Stimulated activated CD4-positive, alpha-beta T cell treated with anti-CD3 and anti-CD28 coated beads, Interleukin-2, amount 100 ng/mL, for 48 hours (primary cell): ENCODE measurements at regions not wholly inside any gene's neighbourhood (a gene's known extent, or its start where the extent isn't known, plus 50 kb on each side); places are given as distances from the start of the nearest gene placed in this dataset.
A peak's percentile ranks its signal among the peaks of the same experiment; 100 is the strongest.
"Not testable (repeated sequence)": the region's sequence is repeated elsewhere in the genome, so short reads cannot be mapped to it uniquely, and the experiment has no call there.

Experiments
- DNase-seq, 2 donors: peaks; one replicate each; pipeline ENCODE4 v3.0.0-alpha.2; 2020

GRCh38 chr1:168490306-168490705 is 53.5 kb downstream of the XCL2 start:
- no peak for DNase-seq

- DNase-seq = no peak
Measured at GRCh38 chr1:168488138-168488537, 55.7 kb downstream of the XCL2 start.

- DNase-seq = not testable (repeated sequence)
Measured at GRCh38 chr1:168486820-168487219, 57.0 kb downstream of the XCL2 start.

DNA sequence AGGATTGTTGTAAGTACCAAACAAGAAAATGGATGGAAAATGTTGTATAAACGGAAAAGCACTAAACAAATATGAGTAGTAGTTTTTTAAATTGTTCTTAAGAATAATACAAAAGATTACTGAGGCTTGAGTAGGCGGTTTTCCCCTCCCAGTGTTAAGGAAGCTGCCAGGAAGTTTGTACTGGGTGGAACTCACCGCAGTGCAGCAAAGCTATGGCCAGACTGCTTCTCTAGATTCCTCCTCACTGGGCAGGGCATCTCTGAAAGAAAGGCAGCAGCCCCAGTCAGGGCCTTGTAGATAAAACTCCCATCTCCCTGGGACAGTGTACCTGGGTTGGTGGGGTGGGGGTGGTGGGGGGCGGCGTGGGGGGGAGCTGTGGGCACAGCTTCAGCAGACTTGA is 58.7 kb downstream of the XCL2 start:
- DNase-seq = no peak

GRCh38 chr1:168484083-168484482 is 59.7 kb downstream of the XCL2 start:
- DNase-seq = no peak

GRCh38 chr1:168483539-168483938 is 60.3 kb downstream of the XCL2 start:
- DNase-seq = no peak

DNA sequence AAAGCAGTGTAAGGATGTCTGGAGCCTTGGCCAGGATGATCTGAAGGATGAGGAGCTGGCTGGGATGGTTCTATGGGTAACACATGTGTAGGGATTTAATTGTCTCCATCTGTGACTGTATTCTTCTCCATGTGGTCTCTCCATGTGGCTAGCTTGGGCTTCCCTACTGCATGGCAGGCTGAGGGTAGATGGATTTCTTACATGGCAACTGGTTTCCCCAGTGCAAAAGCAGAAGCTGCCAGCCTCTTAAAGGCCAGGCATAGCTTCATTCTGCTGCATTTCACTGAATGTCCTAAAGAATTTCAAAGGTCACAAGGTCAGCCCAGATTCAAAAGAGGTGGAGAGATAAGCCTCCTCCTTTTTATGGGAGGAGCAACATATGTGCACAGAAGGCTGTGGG is 61.7 kb downstream of the XCL2 start:
- no peak for DNase-seq

GRCh38 chr1:168481586-168481985 is 62.2 kb downstream of the XCL2 start:
- DNase-seq = no peak

- DNase-seq = no peak
Measured at GRCh38 chr1:168480997-168481396, 62.8 kb downstream of the XCL2 start.

GRCh38 chr1:168477792-168478191 is 66.0 kb downstream of the XCL2 start:
- no peak for DNase-seq

- no peak for DNase-seq
Measured at GRCh38 chr1:168476588-168477385, 67.0 kb downstream of the XCL2 start.

DNA sequence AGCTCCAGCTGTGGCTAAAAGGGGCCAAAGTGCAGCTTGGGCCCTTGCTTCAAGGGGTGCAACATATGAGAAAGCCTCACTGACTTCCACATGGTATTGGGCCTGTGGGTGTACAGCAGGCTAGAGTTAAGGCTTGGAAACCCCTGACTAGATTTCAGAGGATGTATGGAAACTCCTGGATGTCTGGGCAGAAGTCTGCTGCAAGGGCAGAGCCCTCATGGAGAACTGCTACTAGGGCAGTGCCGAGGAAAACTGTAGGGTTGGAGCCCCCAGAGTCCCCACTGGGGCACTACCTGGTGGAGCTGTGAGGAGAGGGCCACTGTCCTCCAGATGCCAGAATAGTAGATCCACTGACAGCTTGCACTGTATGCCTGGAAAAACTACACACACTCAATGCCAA is 69.5 kb downstream of the XCL2 start:
- DNase-seq = no peak

DNA sequence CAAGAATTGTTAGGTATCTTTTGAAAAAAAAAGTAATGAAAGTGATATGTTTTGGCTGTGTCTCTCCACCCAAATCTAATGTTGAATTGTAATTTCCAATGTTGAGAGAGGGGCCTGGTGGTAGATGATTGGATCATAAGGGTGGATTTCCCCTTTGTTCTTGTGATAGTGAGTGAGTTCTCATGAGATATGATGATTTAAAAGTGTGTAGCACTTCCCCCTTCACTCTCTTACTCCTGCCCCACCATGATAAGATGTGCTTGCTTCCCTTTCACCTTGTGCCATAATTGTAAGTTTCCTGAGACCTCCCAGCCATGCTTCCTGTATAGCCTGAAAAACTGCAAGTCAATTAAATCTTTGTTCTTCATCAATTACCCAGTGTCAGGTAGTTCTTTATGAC is 70.7 kb downstream of the XCL2 start:
- no peak for DNase-seq

DNA sequence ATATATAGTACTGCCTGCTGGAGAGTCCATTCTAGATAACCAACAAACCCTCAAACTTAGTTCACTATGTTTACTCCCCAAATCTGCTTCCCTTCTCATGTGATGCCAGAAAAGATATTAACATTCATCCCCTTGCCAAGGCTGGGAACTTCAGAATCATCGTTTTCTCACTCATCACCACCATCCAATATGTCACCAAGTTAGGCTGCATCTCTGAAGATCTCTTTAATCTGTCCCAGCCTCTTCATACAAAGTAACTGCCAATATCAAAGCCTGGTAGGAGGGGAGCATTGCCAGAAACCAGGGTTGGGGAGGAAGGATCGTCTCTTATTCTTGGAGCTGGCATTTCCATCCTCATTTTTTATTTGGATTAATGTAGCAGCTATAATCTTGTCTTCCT is 71.6 kb downstream of the XCL2 start:
- no peak for DNase-seq

- DNase-seq = no peak
Measured at GRCh38 chr1:168470901-168471431, 72.8 kb downstream of the XCL2 start.

GRCh38 chr1:168469690-168470089 is 74.1 kb downstream of the XCL2 start:
- DNase-seq = peak in 1 of 2 donors; percentile 17

DNA sequence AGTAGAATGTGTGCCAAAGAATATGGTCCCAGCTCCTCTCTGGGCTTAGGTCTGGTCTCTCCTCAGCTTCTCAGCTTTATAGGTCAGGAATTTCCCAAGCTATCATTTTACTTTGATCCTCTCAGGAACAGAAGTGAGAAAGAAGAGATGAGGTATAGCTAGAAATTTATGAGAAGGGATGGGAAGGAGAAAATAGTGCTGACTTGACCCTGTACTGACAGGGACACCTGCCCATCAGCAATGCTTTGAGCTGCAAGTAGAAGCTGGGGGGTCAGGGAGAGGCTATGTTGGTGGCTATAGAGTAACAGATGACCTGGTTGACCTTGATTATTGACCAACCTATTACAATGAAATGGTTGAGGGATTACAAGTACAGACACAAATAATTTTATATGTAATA is 75.0 kb downstream of the XCL2 start:
- no peak for DNase-seq

GRCh38 chr1:168468042-168468809 is 75.6 kb downstream of the XCL2 start:
- DNase-seq = no peak

DNA sequence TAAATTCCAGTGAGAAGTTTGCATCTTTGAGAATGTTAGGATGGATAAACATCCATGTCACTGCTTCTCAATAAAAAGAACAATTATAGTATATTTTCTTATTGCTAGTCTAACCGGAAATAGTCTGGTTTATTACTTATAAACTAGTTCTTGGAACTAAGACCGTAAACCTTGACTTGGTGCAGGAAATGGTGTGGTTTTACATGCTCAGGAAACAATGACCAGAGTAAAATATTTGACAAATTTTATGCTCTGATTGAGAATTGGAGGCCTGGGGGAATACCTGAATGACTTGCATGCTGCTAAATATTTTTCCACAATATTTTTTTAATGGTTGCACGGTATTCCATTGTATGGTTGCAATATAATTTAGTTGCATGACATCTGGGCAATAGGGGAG is 76.3 kb downstream of the XCL2 start:
- DNase-seq = no peak

GRCh38 chr1:168466714-168467131 is 77.1 kb downstream of the XCL2 start:
- no peak for DNase-seq

DNA sequence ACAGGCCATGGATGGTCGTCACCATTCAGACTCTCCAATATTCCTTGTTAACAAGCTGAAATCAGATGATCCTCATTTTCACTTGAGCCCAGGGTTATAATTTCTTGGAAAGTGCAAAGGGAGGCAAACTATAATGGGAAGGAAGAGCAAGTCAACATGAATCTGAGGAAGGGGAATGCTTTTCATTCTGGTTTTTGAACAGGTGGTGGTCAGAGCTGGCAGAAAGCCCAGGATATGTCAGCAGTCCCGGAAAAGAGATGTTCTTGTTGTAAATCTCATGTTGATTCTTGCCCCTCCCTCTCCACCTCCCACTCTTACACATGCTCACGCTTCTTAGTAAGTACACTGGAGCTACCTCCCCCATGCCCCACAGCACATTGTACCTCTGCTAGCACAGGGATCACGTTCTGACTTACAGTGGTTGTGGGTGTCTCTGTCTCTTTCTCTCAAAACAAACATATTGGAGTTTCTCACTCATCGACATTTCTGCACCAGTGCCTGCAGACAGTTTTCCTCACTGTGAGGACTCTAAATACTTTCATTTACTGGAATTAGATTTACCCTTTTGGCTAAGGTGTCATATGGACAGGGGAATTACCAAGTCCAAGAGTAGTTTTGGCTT is 77.6 kb downstream of the XCL2 start:
- DNase-seq = peak; percentile 26 to 28

DNA sequence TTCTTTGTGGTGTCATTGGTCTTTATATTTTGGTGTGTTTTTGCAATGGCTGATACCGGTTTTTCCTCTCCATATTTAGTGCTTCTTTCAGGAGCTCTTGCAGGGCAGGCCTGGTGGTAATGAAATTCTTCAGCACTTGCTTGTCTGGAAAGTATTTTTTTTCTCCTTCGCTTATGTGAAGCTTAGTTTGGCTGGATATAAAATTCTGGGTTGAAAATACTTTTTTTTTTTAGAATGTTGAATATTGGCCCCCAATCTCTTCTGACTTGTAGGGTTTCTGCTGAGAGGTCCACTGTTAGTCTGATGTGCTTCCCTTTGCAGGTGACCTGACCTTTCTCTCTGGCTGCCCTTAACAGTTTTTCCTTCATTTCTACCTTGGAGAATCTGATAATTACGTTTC is 82.7 kb downstream of the XCL2 start:
- not testable (repeated sequence) for DNase-seq

- DNase-seq = not testable (repeated sequence)
Measured at GRCh38 chr1:168457296-168457695, 86.5 kb downstream of the XCL2 start.

DNA sequence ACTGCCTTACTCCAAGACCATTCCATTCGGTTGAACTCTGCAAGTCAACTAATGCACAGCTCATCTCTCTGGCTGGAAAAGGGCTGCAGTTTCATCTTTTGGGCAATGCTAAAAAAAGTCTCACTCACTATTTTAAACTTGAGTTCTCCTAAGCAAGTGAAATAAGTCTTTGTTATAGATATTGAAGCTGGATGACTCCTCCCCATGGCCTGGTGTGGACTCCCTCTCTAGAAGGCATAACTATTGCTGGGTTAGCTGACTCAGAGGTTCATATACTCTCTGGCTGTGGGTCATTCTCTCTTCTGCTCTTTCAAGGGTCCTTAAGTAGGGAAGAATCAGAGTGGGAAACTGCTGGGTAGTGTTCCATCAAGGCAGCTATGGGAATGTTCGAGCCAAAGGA is 88.0 kb downstream of the XCL2 start:
- no peak for DNase-seq
